ENCODE measurements at regions not wholly inside any gene's neighbourhood (a gene's known extent, or its start where the extent isn't known, plus 50 kb on each side); places are given as distances from the start of the nearest gene placed in this dataset.
"Not testable (repeated sequence)": the region's sequence is repeated elsewhere in the genome, so short reads cannot be mapped to it uniquely, and the experiment has no call there.

- H3K27ac ChIP-seq (replicated peaks) = no peak overlapping the region
- H3K9me3 ChIP-seq (replicated peaks) = no peaks in the 10 kb centered on the region
- no peak overlapping the region for H3K4me3 ChIP-seq
- DNase-seq = no peak
- TF ChIP-seq CTCF (IDR thresholded peaks at IDR 0.05; ENCODE audit: borderline replicate concordance) = no peak
- H3K27me3 ChIP-seq (ENCODE audit: low read depth) = peaks cover 28% of the 10 kb centered on the region
- no peaks in the 10 kb centered on the region for H3K36me3 ChIP-seq
- H3K4me1 ChIP-seq = no peaks in the 10 kb centered on the region
- intact Hi-C loops (cut with micrococcal nuclease) = no loop called here
Measured at GRCh38 chr20:5467086-5467485, 143.7 kb downstream of the GPCPD1 start.

GRCh38 chr20:5465604-5465927, 145.2 kb downstream of the GPCPD1 start:
- DNase-seq = no peak
- Histone ChIP-seq H3K36me3 (no peaks in the 10 kb centered on the region), H3K4me3 (no peak overlapping the region), H3K27ac (replicated peaks) (no peak overlapping the region), H3K9me3 (replicated peaks) (no peaks in the 10 kb centered on the region), H3K27me3 (ENCODE audit: low read depth) (peaks cover 33% of the 10 kb centered on the region), H3K4me1 (no peaks in the 10 kb centered on the region)
- intact Hi-C loops (cut with micrococcal nuclease) = no loop called here
- TF ChIP-seq CTCF (IDR thresholded peaks at IDR 0.05; ENCODE audit: borderline replicate concordance) = no peak

- Histone ChIP-seq H3K36me3 (no peaks in the 10 kb centered on the region), H3K4me3 (no peak overlapping the region), H3K27ac (replicated peaks) (no peak overlapping the region), H3K4me1 (no peaks in the 10 kb centered on the region), H3K27me3 (ENCODE audit: low read depth) (peaks cover 33% of the 10 kb centered on the region), H3K9me3 (replicated peaks) (no peaks in the 10 kb centered on the region)
- TF ChIP-seq CTCF (IDR thresholded peaks at IDR 0.05; ENCODE audit: borderline replicate concordance) = no peak
- intact Hi-C loops (cut with micrococcal nuclease) = no loop called here
- DNase-seq = no peak
Measured at GRCh38 chr20:5464901-5465603, 145.8 kb downstream of the GPCPD1 start.

- intact Hi-C loops (cut with micrococcal nuclease) = no loop called here
- Histone ChIP-seq H3K4me1 (no peaks in the 10 kb centered on the region), H3K27me3 (ENCODE audit: low read depth) (peaks cover 33% of the 10 kb centered on the region), H3K27ac (replicated peaks) (no peak overlapping the region), H3K9me3 (replicated peaks) (peaks cover 14% of the 10 kb centered on the region), H3K36me3 (no peaks in the 10 kb centered on the region), H3K4me3 (no peak overlapping the region)
- no peak for DNase-seq
- TF ChIP-seq CTCF (IDR thresholded peaks at IDR 0.05; ENCODE audit: borderline replicate concordance) = no peak
Measured at GRCh38 chr20:5463007-5463686, 146.4 kb upstream of the PROKR2 start.

GRCh38 chr20:5453745-5454144, 137.0 kb upstream of the PROKR2 start:
- H3K4me1 ChIP-seq; H3K4me3 ChIP-seq; H3K27ac ChIP-seq (replicated peaks); H3K27me3 ChIP-seq (ENCODE audit: low read depth); H3K9me3 ChIP-seq (replicated peaks); DNase-seq; H3K36me3 ChIP-seq; intact Hi-C loops (cut with micrococcal nuclease): not testable (repeated sequence)

GRCh38 chr20:5453316-5453715, 136.6 kb upstream of the PROKR2 start:
- H3K27me3 ChIP-seq (ENCODE audit: low read depth); intact Hi-C loops (cut with micrococcal nuclease); H3K36me3 ChIP-seq; H3K4me1 ChIP-seq; H3K9me3 ChIP-seq (replicated peaks); H3K4me3 ChIP-seq; H3K27ac ChIP-seq (replicated peaks); DNase-seq: not testable (repeated sequence)

- H3K4me1 ChIP-seq; DNase-seq; H3K9me3 ChIP-seq (replicated peaks); H3K27me3 ChIP-seq (ENCODE audit: low read depth); H3K36me3 ChIP-seq; H3K27ac ChIP-seq (replicated peaks); H3K4me3 ChIP-seq; intact Hi-C loops (cut with micrococcal nuclease): not testable (repeated sequence)
Measured at GRCh38 chr20:5452691-5453090, 135.9 kb upstream of the PROKR2 start.

- intact Hi-C loops (cut with micrococcal nuclease); H3K4me3 ChIP-seq; DNase-seq; H3K9me3 ChIP-seq (replicated peaks); H3K4me1 ChIP-seq; H3K27ac ChIP-seq (replicated peaks); H3K36me3 ChIP-seq: not testable (repeated sequence)
- H3K27me3 ChIP-seq (ENCODE audit: low read depth) = peaks cover 14% of the 10 kb centered on the region
Measured at GRCh38 chr20:5452286-5452685, 135.5 kb upstream of the PROKR2 start.
